Aorta (tissue), 5 donors: ENCODE measurements at regions not wholly inside any gene's neighbourhood (a gene's known extent, or its start where the extent isn't known, plus 50 kb on each side); places are given as distances from the start of the nearest gene placed in this dataset.

Experiments used
- ATAC-seq: fragments of 200-7000 bp; cut with Tn5 transposase; one replicate; pipeline ENCODE4 v1.9.1; 2022; ENCODE audit warnings: moderate library complexity; ENCODE audit not compliant: low FRiP score
- DNase-seq, 2 donors: peaks; one replicate each; pipeline ENCODE4 v3.0.0-alpha.2; 2020
- H3K27ac ChIP-seq, 2 donors: one replicate each; pipeline ENCODE4 v1.5.1; 2013; ENCODE audit warnings: low read length in 2 of 2, mild to moderate bottlenecking in 2 of 2, moderate library complexity in 2 of 2, control low read depth in 1 of 2, inconsistent platforms in 1 of 2, low read depth in 1 of 2
- H3K27me3 ChIP-seq, 2 donors: one replicate each; pipeline ENCODE4 v1.6.1; 2013; ENCODE audit warnings: control low read depth in 1 of 2, low read length in 1 of 2, mild to moderate bottlenecking in 1 of 2, moderate library complexity in 1 of 2; ENCODE audit not compliant: insufficient read depth in 2 of 2, control insufficient read depth in 1 of 2
- H3K36me3 ChIP-seq, 2 donors: one replicate each; pipeline ENCODE4 v1.6.1; 2013; ENCODE audit warnings: control low read depth in 1 of 2, low read length in 1 of 2, mild to moderate bottlenecking in 1 of 2; ENCODE audit not compliant: insufficient read depth in 2 of 2, control insufficient read depth in 1 of 2
- H3K4me1 ChIP-seq, 2 donors: one replicate each; pipeline ENCODE4 v1.6.1; 2013; ENCODE audit warnings: low read length in 2 of 2, control low read depth in 1 of 2, mild to moderate bottlenecking in 1 of 2, moderate library complexity in 1 of 2; ENCODE audit not compliant: insufficient read depth in 2 of 2, control insufficient read depth in 1 of 2
- H3K4me3 ChIP-seq, 2 donors: one replicate each; pipeline ENCODE4 v1.5.1; 2013; ENCODE audit warnings: low read length in 2 of 2, control low read depth in 1 of 2, mild to moderate bottlenecking in 1 of 2
- H3K9me3 ChIP-seq: one replicate; pipeline ENCODE4 v1.6.1; 2013; ENCODE audit warnings: mild to moderate bottlenecking, low read length; ENCODE audit not compliant: control insufficient read depth
- WGBS, 2 donors: extraction: QIAGEN DNeasy Blood & Tissue Kit; methylation state at CpG; one replicate each; pipeline ENCODE4 v1.1.7; 2013; 5-methylcytosine and 5-hydroxymethylcytosine counted together
- intact Hi-C, 2 donors: fragments of 100-400 bp; cut with DNase I; formaldehyde crosslinking; loops; one replicate each; pipeline versions ENCODE4 v1.14.2 to v1.15.0; 2022
- donor health status: healthy with polysubstance abuse.
- donor health status: Bipolar disorder and iron deficiency.
- donor health status: DM: no; HTN: no; CAD: no.
- donor health status: DM: no; HTN: no; CAD: no.
- donor health status: DM: yes; HTN: yes; CAD: no.

GRCh38 chr5:71899865-71900342 is 180.8 kb downstream of the CARTPT start:
- H3K4me3 ChIP-seq: no peak overlapping the region
- WGBS, 2 donors: 90 to 95% methylated on average over 2 of the region's 2 CpGs
- intact Hi-C loops: no loop called here
- ATAC-seq (no peak), DNase-seq (no peak)
- no peaks in the 10 kb centered on the region for H3K27me3 ChIP-seq
- H3K36me3 ChIP-seq: no peaks in the 10 kb centered on the region
- no peak overlapping the region for H3K27ac ChIP-seq
- no peaks in the 10 kb centered on the region for H3K4me1 ChIP-seq
- no peaks in the 10 kb centered on the region for H3K9me3 ChIP-seq

GRCh38 chr5:71903808-71904207 is 184.7 kb downstream of the CARTPT start:
- no peaks in the 10 kb centered on the region for H3K36me3 ChIP-seq
- WGBS, 2 donors: 45 to 67% methylated on average over 2 of the region's 2 CpGs
- no peak for DNase-seq
- H3K4me3 ChIP-seq: no peak overlapping the region
- intact Hi-C loops: no loop called here
- peaks cover 0 to 7% of the 10 kb centered on the region in 2 donors for H3K4me1 ChIP-seq
- H3K27me3 ChIP-seq: no peaks in the 10 kb centered on the region
- H3K9me3 ChIP-seq: no peaks in the 10 kb centered on the region
- no peak for ATAC-seq
- no peak overlapping the region for H3K27ac ChIP-seq

GRCh38 chr5:71904852-71905251 is 185.8 kb downstream of the CARTPT start:
- Histone ChIP-seq H3K9me3 (no peaks in the 10 kb centered on the region), H3K36me3 (no peaks in the 10 kb centered on the region), H3K4me1 (peaks cover 0 to 7% of the 10 kb centered on the region in 2 donors), H3K27me3 (no peaks in the 10 kb centered on the region), H3K4me3 (no peak overlapping the region), H3K27ac (no peak overlapping the region)
- intact Hi-C loops: no loop called here
- no peak for ATAC-seq
- DNase-seq: no peak
- WGBS, 2 donors: 93 to 94% methylated on average over 2 of the region's 2 CpGs

- H3K36me3 ChIP-seq: no peaks in the 10 kb centered on the region
- ATAC-seq: no peak
- H3K27me3 ChIP-seq: no peaks in the 10 kb centered on the region
- peaks cover 0 to 7% of the 10 kb centered on the region in 2 donors for H3K4me1 ChIP-seq
- no peaks in the 10 kb centered on the region for H3K9me3 ChIP-seq
- no peak overlapping the region for H3K27ac ChIP-seq
- intact Hi-C loops: no loop called here
- WGBS, 2 donors: 65 to 73% methylated on average over 1 of the region's 1 CpG
- H3K4me3 ChIP-seq: no peak overlapping the region
- DNase-seq: peak in 1 of 2 donors; percentile 48
Measured at GRCh38 chr5:71905834-71906711, 187.0 kb downstream of the CARTPT start.

GRCh38 chr5:71907001-71907588 is 188.0 kb downstream of the CARTPT start:
- Histone ChIP-seq H3K9me3 (no peaks in the 10 kb centered on the region), H3K4me1 (peaks cover 0 to 7% of the 10 kb centered on the region in 2 donors), H3K36me3 (no peaks in the 10 kb centered on the region), H3K27ac (peak overlapping the region; percentile 13 to 28), H3K4me3 (no peak overlapping the region), H3K27me3 (no peaks in the 10 kb centered on the region)
- no peak for ATAC-seq
- intact Hi-C loops: no loop called here
- DNase-seq: no peak
- WGBS, 2 donors: 33 to 44% methylated on average over 3 of the region's 3 CpGs

GRCh38 chr5:71907608-71908145 is 188.6 kb downstream of the CARTPT start:
- WGBS, 2 donors: 13 to 24% methylated on average over 4 of the region's 4 CpGs
- Histone ChIP-seq H3K4me3 (no peak overlapping the region), H3K27me3 (no peaks in the 10 kb centered on the region), H3K9me3 (no peaks in the 10 kb centered on the region), H3K36me3 (no peaks in the 10 kb centered on the region), H3K27ac (no peak overlapping the region), H3K4me1 (peaks cover 0 to 7% of the 10 kb centered on the region in 2 donors)
- DNase-seq: no peak
- intact Hi-C loops: no loop called here
- ATAC-seq: no peak

- intact Hi-C loops: no loop called here
Measured at GRCh38 chr5:71910741-71911140, 191.7 kb downstream of the CARTPT start.

GRCh38 chr5:71912021-71912420 is 192.9 kb downstream of the CARTPT start:
- WGBS, 2 donors: 90 to 92% methylated on average over 1 of the region's 1 CpG
- Histone ChIP-seq H3K4me3 (no peak overlapping the region), H3K9me3 (no peaks in the 10 kb centered on the region), H3K4me1 (peaks cover 1 to 5% of the 10 kb centered on the region in 2 donors), H3K27me3 (no peaks in the 10 kb centered on the region), H3K36me3 (no peaks in the 10 kb centered on the region), H3K27ac (no peak overlapping the region)
- DNase-seq (no peak), ATAC-seq (no peak)
- intact Hi-C loops: no loop called here

More at GRCh38 chr5:71910741-71911140, 191.7 kb downstream of the CARTPT start:
- DNase-seq (no peak), ATAC-seq (no peak)
- Histone ChIP-seq H3K27ac (no peak overlapping the region), H3K4me1 (peaks cover 1 to 11% of the 10 kb centered on the region in 2 donors), H3K4me3 (no peak overlapping the region), H3K36me3 (no peaks in the 10 kb centered on the region), H3K9me3 (no peaks in the 10 kb centered on the region), H3K27me3 (no peaks in the 10 kb centered on the region)
- WGBS, 2 donors: 95 to 100% methylated on average over 3 of the region's 3 CpGs
